DOHH2 (cell line): ENCODE measurements at regions not wholly inside any gene's neighbourhood (a gene's known extent, or its start where the extent isn't known, plus 50 kb on each side); places are given as distances from the start of the nearest gene placed in this dataset.
"Not testable (repeated sequence)": the region's sequence is repeated elsewhere in the genome, so short reads cannot be mapped to it uniquely, and the experiment has no call there.

Experiments used
- CTCF ChIP-seq: fragments of 200-600 bp; sonication (generic); IDR thresholded peaks from one replicate; pipeline ENCODE4 v1.5.1; 2014; ENCODE audit warnings: antibody characterized with exemption, mild to moderate bottlenecking, low read depth, low read length; ENCODE audit not compliant: poor library complexity, severe bottlenecking
- EZH2phosphoT487 ChIP-seq: fragments of 200-600 bp; sonication (generic); IDR thresholded peaks from 2 replicates; pipeline ENCODE4 v1.6.1; 2017; ENCODE audit warnings: borderline replicate concordance, mild to moderate bottlenecking, antibody characterized with exemption, low read length, moderate library complexity, mixed read lengths

- TF ChIP-seq CTCF, EZH2phosphoT487: not testable (repeated sequence)
Measured at GRCh38 chr6:58129098-58129497, 811.7 kb downstream of the PRIM2 start.
